IMR-90 (cell line): ENCODE measurements at regions not wholly inside any gene's neighbourhood (a gene's known extent, or its start where the extent isn't known, plus 50 kb on each side); places are given as distances from the start of the nearest gene placed in this dataset.

ENCODE experiments used
- ATAC-seq: fragments of 200-7000 bp; cut with Tn5 transposase; 2 replicates; pipeline ENCODE4 v1.9.1; 2020; ENCODE audit warnings: low read depth, mild to moderate bottlenecking, moderate library complexity
- BruUV-seq: library from RNA; stranded (reverse); fragments of 400-500 nt; replicated peaks from 2 replicates; lab custom pipeline; 2021; lab: Mats Ljungman, UMichigan
- CTCF ChIA-PET: fragments of 300-600 bp; formaldehyde crosslinking; extraction: SDS; loops from one replicate; lab custom pipeline; 2021; ENCODE audit warnings: antibody characterized with exemption; lab: Yijun Ruan, JAX
- POLR2A ChIA-PET: fragments of 300-600 bp; sonication (Branson Sonifier 250); formaldehyde crosslinking; loops from one replicate; lab custom pipeline; 2022; ENCODE audit warnings: antibody characterized with exemption; ENCODE audit not compliant: unreplicated experiment; lab: Charles Lee
- DNase-seq: peaks from one replicate; pipeline ENCODE4 v3.0.0; 2013
- H2AFZ ChIP-seq: replicated peaks from 2 replicates; pipeline ENCODE3; 2013; ENCODE audit warnings: low read length, mild to moderate bottlenecking; ENCODE audit not compliant: poor library complexity
- H2AK5ac ChIP-seq: 2 replicates; pipeline ENCODE4 v1.6.1; 2013; ENCODE audit warnings: low read depth, low read length, inconsistent platforms
- H2AK9ac ChIP-seq: replicated peaks from 2 replicates; pipeline ENCODE3; 2013; ENCODE audit warnings: mild to moderate bottlenecking, low read depth, low read length, moderate library complexity; ENCODE audit not compliant: poor library complexity
- H2BK120ac ChIP-seq: 2 replicates; pipeline ENCODE4 v1.6.1; 2013; ENCODE audit warnings: low read depth, low read length, inconsistent platforms
- H2BK15ac ChIP-seq: 3 replicates; pipeline ENCODE4 v1.6.1; 2013; ENCODE audit warnings: low read depth, low read length, inconsistent platforms
- H2BK20ac ChIP-seq: 2 replicates; pipeline ENCODE4 v1.6.1; 2013; ENCODE audit warnings: low read depth, mild to moderate bottlenecking, inconsistent platforms, low read length, moderate library complexity
- H2BK5ac ChIP-seq: 2 replicates; pipeline ENCODE4 v1.6.1; 2013; ENCODE audit warnings: mild to moderate bottlenecking, low read depth, low read length, inconsistent platforms; ENCODE audit not compliant: poor library complexity, severe bottlenecking
- H3K14ac ChIP-seq: replicated peaks from 2 replicates; pipeline ENCODE4 v1.6.1; 2013; ENCODE audit warnings: low read depth, low read length, inconsistent platforms
- H3K18ac ChIP-seq: 2 replicates; pipeline ENCODE4 v1.6.1; 2013; ENCODE audit warnings: low read depth, low read length, control low read depth
- H3K23ac ChIP-seq: 2 replicates; pipeline ENCODE4 v1.6.1; 2013; ENCODE audit warnings: low read depth, low read length, inconsistent platforms
- H3K27ac ChIP-seq: 2 replicates; pipeline ENCODE4 v1.5.1; 2013; ENCODE audit warnings: mild to moderate bottlenecking, control low read depth, low read length; ENCODE audit not compliant: insufficient read depth
- H3K27me3 ChIP-seq: 2 replicates; pipeline ENCODE4 v1.6.1; 2013; ENCODE audit warnings: low read length; ENCODE audit not compliant: control insufficient read depth, insufficient read depth
- H3K36me3 ChIP-seq: 2 replicates; pipeline ENCODE4 v1.6.1; 2013; ENCODE audit warnings: low read length, mixed read lengths; ENCODE audit not compliant: control insufficient read depth, insufficient read depth
- H3K4ac ChIP-seq: 2 replicates; pipeline ENCODE4 v1.6.1; 2013; ENCODE audit warnings: low read depth, low read length, inconsistent platforms
- H3K4me1 ChIP-seq: 2 replicates; pipeline ENCODE4 v1.6.1; 2013; ENCODE audit warnings: low read length, mixed read lengths; ENCODE audit not compliant: control insufficient read depth, insufficient read depth
- H3K4me2 ChIP-seq: 2 replicates; pipeline ENCODE4 v1.6.1; 2013; ENCODE audit warnings: low read depth, mild to moderate bottlenecking, control low read depth, low read length, moderate library complexity
- H3K4me3 ChIP-seq: 2 replicates; pipeline ENCODE4 v1.5.1; 2013; ENCODE audit warnings: low read depth, mild to moderate bottlenecking, control low read depth, low read length, moderate library complexity; ENCODE audit not compliant: insufficient read depth
- H3K56ac ChIP-seq: 2 replicates; pipeline ENCODE4 v1.6.1; 2013; ENCODE audit warnings: low read length, inconsistent platforms; ENCODE audit not compliant: insufficient read depth; ENCODE audit errors: extremely low read depth
- H3K79me1 ChIP-seq, 2 experiments: 2 replicates each; pipeline ENCODE4 v1.6.1; 2013; ENCODE audit warnings: low read length in 2 of 2, inconsistent platforms in 1 of 2, low read depth in 1 of 2
- H3K9ac ChIP-seq: 2 replicates; pipeline ENCODE4 v1.6.1; 2013; ENCODE audit warnings: low read depth, low read length, control low read depth
- H3K9me1 ChIP-seq: 2 replicates; pipeline ENCODE4 v1.6.1; 2013; ENCODE audit warnings: low read length, inconsistent platforms; ENCODE audit not compliant: insufficient read depth
- H3K9me3 ChIP-seq: 2 replicates; pipeline ENCODE4 v1.6.1; 2013; ENCODE audit warnings: low read length; ENCODE audit not compliant: control insufficient read depth, insufficient read depth
- H4K20me1 ChIP-seq: 2 replicates; pipeline ENCODE4 v1.6.1; 2013; ENCODE audit warnings: low read length, inconsistent platforms; ENCODE audit not compliant: insufficient read depth
- H4K5ac ChIP-seq: 2 replicates; pipeline ENCODE4 v1.6.1; 2013; ENCODE audit warnings: mild to moderate bottlenecking, low read depth, low read length, control low read depth
- H4K8ac ChIP-seq, 2 experiments: 2 replicates each; pipeline ENCODE4 v1.6.1; 2013; ENCODE audit warnings: low read depth in 2 of 2, low read length in 2 of 2, control low read depth in 1 of 2, inconsistent platforms in 1 of 2
- H4K91ac ChIP-seq: 2 replicates; pipeline ENCODE4 v1.6.1; 2013; ENCODE audit warnings: low read depth, low read length, inconsistent platforms; ENCODE audit not compliant: insufficient read depth
- CEBPB ChIP-seq: IDR thresholded peaks from 2 replicates; pipeline ENCODE4 v1.6.1; 2012; ENCODE audit warnings: low read depth, low read length, improper control_type of control experiment
- CHD1 ChIP-seq: IDR thresholded peaks from 2 replicates; pipeline ENCODE4 v1.6.1; 2012; ENCODE audit warnings: low read depth, low read length, improper control_type of control experiment
- FOS ChIP-seq: fragments of 150-350 bp; IDR thresholded peaks from 2 replicates; pipeline ENCODE4 v1.6.1; 2016; ENCODE audit warnings: low read depth, low read length
- POLR2A ChIP-seq: IDR thresholded peaks from 2 replicates; pipeline ENCODE4 v1.6.1; 2012; ENCODE audit warnings: mild to moderate bottlenecking, low read depth, low read length
- RCOR1 ChIP-seq: IDR thresholded peaks from 2 replicates; pipeline ENCODE4 v1.6.1; 2012; ENCODE audit warnings: mild to moderate bottlenecking, low read length, improper control_type of control experiment; ENCODE audit not compliant: insufficient replicate concordance
- RFX5 ChIP-seq: IDR thresholded peaks from 2 replicates; pipeline ENCODE4 v1.8.0; 2012; ENCODE audit warnings: low read depth, mild to moderate bottlenecking, low read length, moderate library complexity
- USF2 ChIP-seq: fragments of 150-350 bp; IDR thresholded peaks from 2 replicates; pipeline ENCODE4 v1.6.1; 2017; ENCODE audit warnings: mild to moderate bottlenecking, antibody characterized with exemption, low read length, low read depth
- WGBS, 2 experiments: methylation state at CpG; one replicate each; pipeline versions ENCODE4 v1.1.5 to v1.1.7; 2013; ENCODE audit warnings: missing lambda C conversion rate in 2 of 2; ENCODE audit not compliant: insufficient read length in 1 of 2; ENCODE audit errors: extremely low coverage in 2 of 2; 5-methylcytosine and 5-hydroxymethylcytosine counted together
- dilution Hi-C: fragments of 300-500 bp; cut with HindIII; formaldehyde crosslinking; loops from one replicate; pipeline ENCODE4 v1.14.3; 2018; ENCODE audit warnings: low sequenced_read_pairs; ENCODE audit not compliant: unreplicated experiment
- in situ Hi-C: fragments of 300-500 bp; cut with MboI; formaldehyde crosslinking; loops from 3 replicates; pipeline ENCODE4 v1.14.3; 2019; ENCODE audit warnings: low sequenced_read_pairs, inconsistent platforms, mixed read lengths
- intact Hi-C: fragments of 100-400 bp; cut with micrococcal nuclease; formaldehyde crosslinking; loops from 2 replicates; pipeline ENCODE4 v1.10.0; 2022

- intact Hi-C loops (no loop called here), dilution Hi-C loops (no loop called here), in situ Hi-C loops (no loop called here)
- Histone ChIP-seq H3K4ac (no peak overlapping the region), H3K79me1 (no peaks in the 10 kb centered on the region), H3K23ac (no peak overlapping the region), H3K56ac (no peak overlapping the region), H2AFZ (no peak overlapping the region), H4K5ac (no peak overlapping the region), H2BK120ac (no peak overlapping the region), H2BK20ac (no peak overlapping the region), H2BK5ac (no peak overlapping the region), H3K36me3 (no peaks in the 10 kb centered on the region), H3K4me1 (no peaks in the 10 kb centered on the region), H3K27me3 (no peaks in the 10 kb centered on the region), H2BK15ac (no peak overlapping the region), H4K8ac (no peak overlapping the region), H3K14ac (no peak overlapping the region), H3K18ac (no peak overlapping the region), H4K91ac (no peak overlapping the region), H3K27ac (no peak overlapping the region), H3K9ac (no peak overlapping the region), H2AK9ac (no peak overlapping the region), H4K20me1 (no peaks in the 10 kb centered on the region), H3K9me3 (peaks cover 3% of the 10 kb centered on the region; the same call in 1 of the 2 replicates), H3K9me1 (no peaks in the 10 kb centered on the region), H3K4me3 (no peak overlapping the region), H2AK5ac (no peak overlapping the region), H3K4me2 (no peak overlapping the region)
- DNase-seq (no peak), ATAC-seq (no peak)
- WGBS, 2 experiments = 100% methylated on average over 1 of the region's 3 CpGs; no CpG with 5 or more reads in 1 of the 2 experiments
- BruUV-seq = no TSS peak
- POLR2A ChIA-PET = no interaction called here
- CTCF ChIA-PET = no interaction called here
- TF ChIP-seq FOS = no peak
- no peak for TF ChIP-seq RCOR1
- no peak for TF ChIP-seq CHD1
- no peak for TF ChIP-seq POLR2A
- TF ChIP-seq RFX5 = no peak
- TF ChIP-seq USF2 = no peak
- no peak for TF ChIP-seq CEBPB
These were observed 570.6 kb upstream of the UBE2E2 start for GRCh38 chr3:22632536-22632935.
